Thoracic aorta (tissue), 2 donors: ENCODE measurements at regions not wholly inside any gene's neighbourhood (a gene's known extent, or its start where the extent isn't known, plus 50 kb on each side); places are given as distances from the start of the nearest gene placed in this dataset.
"Not testable (repeated sequence)": the region's sequence is repeated elsewhere in the genome, so short reads cannot be mapped to it uniquely, and the experiment has no call there.

Source experiments
- ATAC-seq: fragments of 150-250 bp; one replicate; pipeline ENCODE4 v1.8.0; 2017; ENCODE audit warnings: low read depth; ENCODE audit not compliant: insufficient number of reproducible peaks, low FRiP score
- DNase-seq: peaks from one replicate; pipeline ENCODE4 v3.0.0-alpha.2; 2020; ENCODE audit warnings: low spot score
- H3K27ac ChIP-seq, 2 donors: fragments of 200-600 bp; sonication (generic); 1 replicate in 1 of 2; 2 replicates in 1 of 2; pipeline ENCODE4 v1.5.1; 2016; ENCODE audit warnings: mild to moderate bottlenecking in 2 of 2, moderate library complexity in 2 of 2
- H3K27me3 ChIP-seq: fragments of 200-600 bp; sonication (generic); replicated peaks from 2 replicates; pipeline ENCODE4 v1.6.0; 2016; ENCODE audit warnings: mild to moderate bottlenecking; ENCODE audit not compliant: insufficient read depth
- H3K36me3 ChIP-seq: fragments of 200-600 bp; sonication (generic); one replicate; pipeline ENCODE4 v1.5.1; 2016
- H3K4me1 ChIP-seq, 2 donors: fragments of 200-600 bp; sonication (generic); 1 replicate in 1 of 2; 2 replicates in 1 of 2; pipeline versions ENCODE4 v1.5.1 to v1.6.0; 2016; ENCODE audit warnings: low read depth in 2 of 2, mild to moderate bottlenecking in 1 of 2; ENCODE audit not compliant: control insufficient read depth in 1 of 2
- H3K4me3 ChIP-seq: fragments of 200-600 bp; sonication (generic); 2 replicates; pipeline ENCODE4 v1.5.1; 2016; ENCODE audit warnings: mild to moderate bottlenecking
- H3K9me3 ChIP-seq: fragments of 200-600 bp; sonication (generic); 2 replicates; pipeline ENCODE4 v1.5.1; 2016
- TF ChIP-seq, protein P1 (sequence below): fragments of 200-600 bp; sonication (generic); IDR thresholded peaks from one replicate; pipeline ENCODE4 v1.5.1; 2019; ENCODE audit warnings: antibody characterized with exemption

GRCh38 chr12:76971216-76971879 is 92.5 kb upstream of the CSRP2 start:
- not testable (repeated sequence) for ATAC-seq

GRCh38 chr12:76967181-76967885 is 88.5 kb upstream of the CSRP2 start:
- Histone ChIP-seq H3K27ac (no peak overlapping the region), H3K36me3 (no peaks in the 10 kb centered on the region), H3K4me1 (no peaks in the 10 kb centered on the region), H3K9me3 (no peaks in the 10 kb centered on the region), H3K27me3 (no peaks in the 10 kb centered on the region), H3K4me3 (no peak overlapping the region)
- ATAC-seq: no peak
- no peak for DNase-seq
- TF ChIP-seq, protein P1, sequence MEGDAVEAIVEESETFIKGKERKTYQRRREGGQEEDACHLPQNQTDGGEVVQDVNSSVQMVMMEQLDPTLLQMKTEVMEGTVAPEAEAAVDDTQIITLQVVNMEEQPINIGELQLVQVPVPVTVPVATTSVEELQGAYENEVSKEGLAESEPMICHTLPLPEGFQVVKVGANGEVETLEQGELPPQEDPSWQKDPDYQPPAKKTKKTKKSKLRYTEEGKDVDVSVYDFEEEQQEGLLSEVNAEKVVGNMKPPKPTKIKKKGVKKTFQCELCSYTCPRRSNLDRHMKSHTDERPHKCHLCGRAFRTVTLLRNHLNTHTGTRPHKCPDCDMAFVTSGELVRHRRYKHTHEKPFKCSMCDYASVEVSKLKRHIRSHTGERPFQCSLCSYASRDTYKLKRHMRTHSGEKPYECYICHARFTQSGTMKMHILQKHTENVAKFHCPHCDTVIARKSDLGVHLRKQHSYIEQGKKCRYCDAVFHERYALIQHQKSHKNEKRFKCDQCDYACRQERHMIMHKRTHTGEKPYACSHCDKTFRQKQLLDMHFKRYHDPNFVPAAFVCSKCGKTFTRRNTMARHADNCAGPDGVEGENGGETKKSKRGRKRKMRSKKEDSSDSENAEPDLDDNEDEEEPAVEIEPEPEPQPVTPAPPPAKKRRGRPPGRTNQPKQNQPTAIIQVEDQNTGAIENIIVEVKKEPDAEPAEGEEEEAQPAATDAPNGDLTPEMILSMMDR: no peak

More at GRCh38 chr12:76971216-76971879, 92.5 kb upstream of the CSRP2 start:
- not testable (repeated sequence) for H3K27ac ChIP-seq, H3K4me1 ChIP-seq, H3K36me3 ChIP-seq, H3K9me3 ChIP-seq, H3K27me3 ChIP-seq, DNase-seq, H3K4me3 ChIP-seq

DNA sequence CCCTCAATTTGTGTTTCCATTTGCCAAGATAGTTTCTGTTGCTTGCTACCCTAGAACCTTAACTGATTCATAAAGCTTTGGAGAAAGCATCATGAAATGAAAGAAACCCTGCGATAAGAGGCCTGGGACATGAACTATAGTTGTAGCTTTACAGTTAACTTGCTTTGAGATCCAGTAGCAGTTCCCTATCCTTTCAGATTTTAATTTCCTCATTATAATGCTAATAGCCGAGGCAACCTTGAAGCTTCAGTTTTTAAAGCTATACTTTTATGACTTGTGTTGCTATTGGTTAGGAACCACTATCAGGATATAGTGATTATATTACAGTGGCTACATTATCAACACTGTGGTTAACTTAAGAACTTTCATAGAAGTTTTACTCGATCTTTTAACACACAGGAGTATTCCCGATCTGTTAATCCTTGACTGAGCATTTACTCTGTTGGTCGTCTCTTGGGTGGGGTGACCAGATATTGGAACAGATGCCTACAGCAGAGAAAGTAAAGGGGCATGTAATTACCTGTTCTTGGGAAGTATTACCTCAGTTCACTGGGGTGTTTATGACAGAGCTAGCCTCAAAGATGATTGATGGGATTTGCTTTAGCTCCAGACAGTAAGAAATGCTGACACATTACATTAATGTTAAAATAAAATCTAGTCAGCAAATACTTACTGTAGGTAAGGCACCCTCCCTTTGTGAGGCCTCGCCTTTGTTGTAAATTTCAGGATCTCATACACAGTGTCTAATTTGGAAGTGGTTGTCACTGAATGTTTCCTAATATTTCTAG is 86.2 kb upstream of the CSRP2 start:
- ATAC-seq: no peak
- H3K27me3 ChIP-seq: no peaks in the 10 kb centered on the region
- TF ChIP-seq, protein P1: no peak
- DNase-seq: no peak
- H3K4me1 ChIP-seq: no peaks in the 10 kb centered on the region
- H3K4me3 ChIP-seq: no peak overlapping the region
- no peak overlapping the region for H3K27ac ChIP-seq
- H3K36me3 ChIP-seq: no peaks in the 10 kb centered on the region
- H3K9me3 ChIP-seq: no peaks in the 10 kb centered on the region

- Histone ChIP-seq H3K27ac (no peak overlapping the region), H3K4me1 (no peaks in the 10 kb centered on the region), H3K36me3 (no peaks in the 10 kb centered on the region), H3K4me3 (no peak overlapping the region), H3K9me3 (no peaks in the 10 kb centered on the region), H3K27me3 (no peaks in the 10 kb centered on the region)
- ATAC-seq: no peak
- TF ChIP-seq, protein P1: no peak
- no peak for DNase-seq
Observed at GRCh38 chr12:76962099-76962498, 83.3 kb upstream of the CSRP2 start.

DNA sequence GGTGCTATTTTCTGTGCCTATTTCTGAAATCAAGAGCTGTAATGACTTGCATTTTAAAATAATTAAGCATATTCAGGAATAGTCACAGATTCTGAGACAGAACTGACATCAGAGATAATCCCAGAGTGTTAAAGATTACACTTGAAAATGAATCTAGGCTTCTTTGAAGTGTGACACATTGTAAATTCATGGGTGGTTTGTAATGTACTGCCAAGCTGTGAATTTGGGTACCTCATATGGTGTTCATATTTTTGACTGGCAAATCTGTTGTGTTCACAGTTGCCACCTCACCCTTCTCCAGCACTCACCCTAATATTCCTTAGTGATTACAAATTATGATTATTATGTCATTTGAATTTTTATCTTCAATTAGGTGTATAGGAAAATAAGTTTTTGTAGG is 78.5 kb upstream of the CSRP2 start:
- Histone ChIP-seq H3K4me3 (no peak overlapping the region), H3K36me3 (no peaks in the 10 kb centered on the region), H3K27me3 (no peaks in the 10 kb centered on the region), H3K4me1 (peaks cover 3 to 8% of the 10 kb centered on the region in 2 donors), H3K27ac (no peak overlapping the region), H3K9me3 (no peaks in the 10 kb centered on the region)
- ATAC-seq: no peak
- TF ChIP-seq, protein P1: no peak
- DNase-seq: no peak
